GM12874 (cell line): ENCODE measurements at regions not wholly inside any gene's neighbourhood (a gene's known extent, or its start where the extent isn't known, plus 50 kb on each side); places are given as distances from the start of the nearest gene placed in this dataset.

Experiments
- TF ChIP-seq, protein P1 (sequence below): IDR thresholded peaks from 2 replicates; pipeline ENCODE4 v1.5.1; 2011; ENCODE audit warnings: low read depth, mild to moderate bottlenecking, control low read depth, low read length, moderate library complexity; ENCODE audit not compliant: insufficient read depth

DNA sequence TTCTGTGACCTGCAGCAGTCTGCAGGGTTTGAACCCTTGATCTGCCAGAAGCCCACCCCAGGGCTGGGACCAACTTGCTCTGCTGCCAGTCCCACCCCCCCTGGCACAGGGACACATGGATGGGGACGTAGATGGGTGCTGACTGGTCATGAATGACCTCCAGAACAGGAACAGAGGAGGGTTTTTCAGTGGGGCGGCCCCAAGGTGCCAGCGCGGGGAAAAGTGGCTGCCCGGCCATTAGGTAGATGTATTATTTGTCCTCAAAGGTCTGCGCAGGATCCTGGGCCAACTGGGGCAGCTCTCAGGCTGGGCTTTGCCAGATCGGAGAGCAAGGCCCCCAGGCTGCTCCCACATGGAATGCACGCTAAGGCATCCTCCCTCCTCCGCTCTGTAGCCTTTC lies 265.2 kb upstream of the TNRC6C start:
- TF ChIP-seq, protein P1, sequence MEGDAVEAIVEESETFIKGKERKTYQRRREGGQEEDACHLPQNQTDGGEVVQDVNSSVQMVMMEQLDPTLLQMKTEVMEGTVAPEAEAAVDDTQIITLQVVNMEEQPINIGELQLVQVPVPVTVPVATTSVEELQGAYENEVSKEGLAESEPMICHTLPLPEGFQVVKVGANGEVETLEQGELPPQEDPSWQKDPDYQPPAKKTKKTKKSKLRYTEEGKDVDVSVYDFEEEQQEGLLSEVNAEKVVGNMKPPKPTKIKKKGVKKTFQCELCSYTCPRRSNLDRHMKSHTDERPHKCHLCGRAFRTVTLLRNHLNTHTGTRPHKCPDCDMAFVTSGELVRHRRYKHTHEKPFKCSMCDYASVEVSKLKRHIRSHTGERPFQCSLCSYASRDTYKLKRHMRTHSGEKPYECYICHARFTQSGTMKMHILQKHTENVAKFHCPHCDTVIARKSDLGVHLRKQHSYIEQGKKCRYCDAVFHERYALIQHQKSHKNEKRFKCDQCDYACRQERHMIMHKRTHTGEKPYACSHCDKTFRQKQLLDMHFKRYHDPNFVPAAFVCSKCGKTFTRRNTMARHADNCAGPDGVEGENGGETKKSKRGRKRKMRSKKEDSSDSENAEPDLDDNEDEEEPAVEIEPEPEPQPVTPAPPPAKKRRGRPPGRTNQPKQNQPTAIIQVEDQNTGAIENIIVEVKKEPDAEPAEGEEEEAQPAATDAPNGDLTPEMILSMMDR, result no peak

- TF ChIP-seq, protein P1, result no peak
Observed at GRCh38 chr17:77693776-77694175, 264.7 kb upstream of the TNRC6C start.

- TF ChIP-seq, protein P1, result no peak
Observed at GRCh38 chr17:77694391-77695363, 263.8 kb upstream of the TNRC6C start.

DNA sequence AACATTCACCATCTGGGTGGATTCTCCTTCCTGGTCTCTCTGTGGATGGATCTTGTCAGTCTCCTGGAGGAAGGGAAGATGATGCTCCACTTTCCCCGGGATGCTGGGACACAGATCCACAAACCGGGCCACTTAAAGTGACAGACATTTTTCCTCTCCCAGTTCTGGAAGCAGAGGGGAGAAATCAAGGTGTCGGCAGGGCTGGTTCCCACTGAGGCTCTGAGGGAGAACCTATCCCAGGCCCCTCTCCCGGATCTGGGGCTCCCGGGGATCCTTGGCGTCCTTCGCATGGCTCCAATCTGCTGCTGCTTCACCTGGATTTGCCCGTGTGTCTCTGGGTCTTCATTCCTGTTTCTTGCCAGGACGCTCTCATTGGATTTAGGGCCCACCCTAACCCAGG lies 263.1 kb upstream of the TNRC6C start:
- TF ChIP-seq, protein P1, result no peak

DNA sequence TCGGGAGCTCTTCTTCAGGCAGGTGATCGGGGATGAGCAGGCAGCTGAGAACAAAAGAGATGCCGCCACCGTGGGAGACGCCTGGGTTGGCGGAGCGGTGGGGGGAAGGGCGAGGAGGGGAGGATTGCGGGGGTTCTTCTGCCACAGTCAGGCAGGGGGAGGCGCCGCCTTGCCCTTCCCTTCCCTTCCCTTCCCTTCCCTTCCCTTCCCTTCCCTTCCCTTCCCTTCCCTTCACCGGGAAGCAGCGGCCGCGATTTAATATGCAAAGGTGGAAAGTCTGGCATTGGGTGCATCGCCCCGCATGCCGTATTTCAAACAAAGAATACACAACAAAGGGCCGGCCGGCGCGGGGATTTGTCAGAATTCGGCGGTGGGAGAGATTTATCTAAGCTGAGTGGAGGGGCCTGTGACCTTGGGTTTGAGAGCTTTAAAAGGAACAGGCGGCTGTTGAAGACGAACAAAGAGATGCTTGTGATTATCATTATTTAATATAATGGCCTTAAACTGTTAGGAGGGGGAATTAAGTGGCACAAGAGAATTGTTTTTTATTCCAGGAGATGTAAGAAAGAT lies 262.3 kb upstream of the TNRC6C start:
- TF ChIP-seq, protein P1, result no peak

DNA sequence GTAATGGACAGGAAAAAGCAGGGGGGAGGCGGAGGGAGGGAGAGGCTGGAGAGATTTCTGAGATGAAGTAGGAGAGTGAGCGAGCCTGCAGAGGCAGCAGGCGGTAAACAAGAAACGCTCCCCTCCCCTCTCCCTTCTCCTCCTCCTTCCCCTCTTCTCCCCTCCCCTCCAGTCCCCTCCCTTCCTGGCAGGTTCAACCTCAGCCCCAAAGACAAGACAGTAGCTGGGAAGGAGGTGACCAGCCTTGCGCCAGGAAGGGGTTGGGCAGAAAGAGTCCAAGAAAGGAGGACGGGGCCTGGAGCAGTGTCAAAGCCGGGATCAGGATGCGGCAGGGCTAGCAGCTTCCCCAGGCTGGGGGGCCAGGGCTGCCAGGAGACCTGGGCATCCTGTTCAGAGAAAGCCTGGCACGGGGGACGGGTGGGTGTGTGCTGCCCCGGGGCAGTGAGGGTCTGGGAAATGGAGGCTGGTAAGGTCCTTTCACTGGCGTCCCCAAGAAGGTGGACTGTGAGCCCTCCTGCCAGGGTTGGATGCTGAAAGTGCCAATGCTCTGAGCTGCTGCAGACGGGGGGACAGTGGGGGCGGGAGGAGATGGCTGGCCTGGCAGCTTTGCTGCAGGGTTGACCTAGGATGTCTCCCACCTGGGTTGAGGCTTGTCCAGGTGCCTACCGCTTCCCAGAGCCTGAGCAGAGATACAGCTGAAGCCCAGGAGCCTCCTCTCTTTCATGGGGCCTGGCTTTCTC lies 261.6 kb upstream of the TNRC6C start:
- TF ChIP-seq, protein P1, result no peak

- TF ChIP-seq, protein P1, result no peak
Observed at GRCh38 chr17:77697480-77698400, 260.8 kb upstream of the TNRC6C start.
